Ovary (tissue), 7 donors: ENCODE measurements at regions not wholly inside any gene's neighbourhood (a gene's known extent, or its start where the extent isn't known, plus 50 kb on each side); places are given as distances from the start of the nearest gene placed in this dataset.
"Not testable (repeated sequence)": the region's sequence is repeated elsewhere in the genome, so short reads cannot be mapped to it uniquely, and the experiment has no call there.

ENCODE experiments used
- DNase-seq, 5 donors: peaks; one replicate each; pipeline ENCODE4 v3.0.0-alpha.2; 2019 to 2020
- H3K27ac ChIP-seq, 2 donors: fragments of 200-600 bp; one replicate each; pipeline versions ENCODE4 v1.5.1 to v1.8.0; 2019 to 2022
- H3K27me3 ChIP-seq: fragments of 200-600 bp; one replicate; pipeline ENCODE4 v1.8.0; 2022
- H3K36me3 ChIP-seq: fragments of 200-600 bp; sonication (generic); one replicate; pipeline ENCODE4 v1.5.1; 2019
- H3K4me1 ChIP-seq: one replicate; pipeline ENCODE4 v1.8.1; 2013; ENCODE audit warnings: mild to moderate bottlenecking, moderate library complexity; ENCODE audit not compliant: insufficient read depth
- H3K4me3 ChIP-seq: fragments of 200-600 bp; sonication (generic); one replicate; pipeline ENCODE4 v1.5.1; 2017
- H3K9me3 ChIP-seq, 2 donors: fragments of 200-600 bp in 1 of 2; sonication (generic) in 1 of 2; one replicate each; pipeline versions ENCODE4 v1.5.1 to v1.8.1; 2013 to 2019; ENCODE audit warnings: mild to moderate bottlenecking in 1 of 2, moderate library complexity in 1 of 2
- CTCF ChIP-seq, 3 donors: fragments of 450-650 bp in 2 of 3; fragments of 200-600 bp in 1 of 3; IDR thresholded peaks; one replicate each; pipeline versions ENCODE4 v1.5.1 to v1.8.0; 2016 to 2022; ENCODE audit warnings: antibody characterized with exemption in 3 of 3, mild to moderate bottlenecking in 1 of 3
- EP300 ChIP-seq: sonication (generic); formaldehyde crosslinking; IDR thresholded peaks from one replicate; pipeline ENCODE4 v1.6.1; 2017; ENCODE audit warnings: antibody characterized with exemption
- POLR2A ChIP-seq: fragments of 450-650 bp; IDR thresholded peaks from one replicate; pipeline ENCODE4 v1.6.1; 2017; ENCODE audit warnings: antibody characterized with exemption, mild to moderate bottlenecking, moderate library complexity
- WGBS, 3 donors: extraction: QIAGEN DNeasy Blood & Tissue Kit in 1 of 3; methylation state at CpG; one replicate each; pipeline versions ENCODE4 v1.1.5 to v1.1.7; 2013 to 2017; 5-methylcytosine and 5-hydroxymethylcytosine counted together
- intact Hi-C, 4 donors: fragments of 100-400 bp; cut with DNase I; formaldehyde crosslinking; loops; one replicate each; pipeline versions ENCODE4 v1.11.0 to v1.15.1; 2022 to 2023
- donor health status: DM: no; HTN: no; CAD: no; lungs with moderate emphysema.
- donor health status: DM: no; HTN: no; CAD: no.
- donor health status: Bipolar disorder and iron deficiency.
- donor health status: DM: no; HTN: no; CAD: no.
- donor health status: DM: yes; HTN: yes; CAD: no.

- 91 to 93% (median 92%) methylated on average over 14 of the region's 14 CpGs for WGBS, 3 donors
- intact Hi-C loops = no loop called here
These were observed 71.7 kb downstream of the ZNF467 start for GRCh38 chr7:149701495-149702240.

DNA sequence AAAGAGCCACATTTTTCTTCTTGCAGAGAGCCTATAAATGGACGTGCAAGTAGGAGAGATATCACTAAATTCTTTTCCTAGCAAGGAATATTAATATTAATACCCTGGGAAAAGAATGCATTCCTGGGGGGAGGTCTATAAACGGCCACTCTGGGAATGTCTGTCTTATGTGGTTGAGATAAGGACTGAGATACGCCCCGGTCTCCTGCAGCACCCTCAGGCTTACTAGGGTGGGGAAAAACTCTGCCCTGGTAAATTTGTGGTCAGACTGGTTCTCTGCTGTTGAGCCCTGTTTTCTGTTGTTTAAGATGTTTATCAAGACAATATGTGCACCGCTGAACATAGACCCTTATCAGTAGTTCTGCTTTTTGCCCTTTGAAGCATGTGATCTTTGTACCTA is 75.6 kb downstream of the ZNF467 start:
- intact Hi-C loops, DNase-seq, H3K4me1 ChIP-seq, H3K9me3 ChIP-seq, H3K4me3 ChIP-seq, H3K27ac ChIP-seq, H3K27me3 ChIP-seq, H3K36me3 ChIP-seq: not testable (repeated sequence)
- 77 to 86% (median 80%) methylated on average over 5 of the region's 5 CpGs for WGBS, 3 donors

More at GRCh38 chr7:149701495-149702240, 71.7 kb downstream of the ZNF467 start:
- no peak for TF ChIP-seq CTCF (IDR thresholded peaks at IDR 0.05)
- no peak for TF ChIP-seq EP300
- TF ChIP-seq POLR2A = no peak
- no peaks in the 10 kb centered on the region for H3K27me3 ChIP-seq
- no peaks in the 10 kb centered on the region for H3K4me1 ChIP-seq
- DNase-seq = no peak
- no peak overlapping the region for H3K27ac ChIP-seq
- H3K9me3 ChIP-seq = peaks cover 0 to 4% of the 10 kb centered on the region in 2 donors
- H3K4me3 ChIP-seq = no peak overlapping the region
- no peaks in the 10 kb centered on the region for H3K36me3 ChIP-seq

GRCh38 chr7:149696280-149696679 is 77.1 kb downstream of the ZNF467 start:
- H3K4me3 ChIP-seq = no peak overlapping the region
- TF ChIP-seq EP300 (no peak), CTCF (IDR thresholded peaks at IDR 0.05) (no peak), POLR2A (no peak)
- H3K9me3 ChIP-seq = no peaks in the 10 kb centered on the region
- no peaks in the 10 kb centered on the region for H3K4me1 ChIP-seq
- no peak overlapping the region for H3K27ac ChIP-seq
- WGBS, 3 donors = 69 to 80% (median 75%) methylated on average over 3 of the region's 3 CpGs
- intact Hi-C loops = no loop called here
- H3K36me3 ChIP-seq = no peaks in the 10 kb centered on the region
- DNase-seq = no peak
- H3K27me3 ChIP-seq = no peaks in the 10 kb centered on the region

DNA sequence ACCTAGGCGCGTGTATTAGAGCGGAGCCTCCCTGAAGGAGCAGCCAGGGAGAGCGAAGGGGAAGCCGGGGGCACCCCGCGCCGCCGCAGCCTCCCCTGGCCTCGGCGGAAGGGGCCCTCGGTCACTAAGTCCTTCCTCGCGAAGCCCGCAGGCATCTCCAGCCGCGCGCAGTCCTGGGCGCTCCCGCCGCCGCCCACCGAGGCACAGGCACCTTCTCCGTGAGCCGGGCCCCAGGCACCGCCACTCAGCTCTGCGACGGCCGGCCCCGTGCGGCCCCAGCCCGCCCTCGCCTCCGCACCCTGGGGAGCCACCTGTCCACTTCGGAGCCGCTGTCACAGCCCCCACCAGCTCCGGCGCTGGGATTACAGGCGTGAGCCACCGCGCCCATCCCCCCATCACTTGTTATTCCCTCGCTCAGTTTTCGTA is 80.8 kb downstream of the ZNF467 start:
- Histone ChIP-seq H3K9me3 (no peaks in the 10 kb centered on the region), H3K36me3 (no peaks in the 10 kb centered on the region), H3K27me3 (no peaks in the 10 kb centered on the region), H3K27ac (no peak overlapping the region), H3K4me1 (no peaks in the 10 kb centered on the region), H3K4me3 (no peak overlapping the region)
- intact Hi-C loops = no loop called here
- TF ChIP-seq POLR2A (no peak), EP300 (no peak), CTCF (IDR thresholded peaks at IDR 0.05) (no peak)
- WGBS, 3 donors = 5 to 9% (median 7%) methylated on average over 41 to 43 of the region's 43 CpGs
- DNase-seq = no peak

GRCh38 chr7:149692056-149692455 is 81.3 kb downstream of the ZNF467 start:
- WGBS, 3 donors = 85 to 92% (median 92%) methylated on average over 9 of the region's 9 CpGs
- Histone ChIP-seq H3K4me1 (no peaks in the 10 kb centered on the region), H3K9me3 (no peaks in the 10 kb centered on the region), H3K4me3 (no peak overlapping the region), H3K27me3 (no peaks in the 10 kb centered on the region), H3K36me3 (no peaks in the 10 kb centered on the region), H3K27ac (no peak overlapping the region)
- DNase-seq = no peak
- intact Hi-C loops = no loop called here
- no peak for TF ChIP-seq CTCF (IDR thresholded peaks at IDR 0.05)
- TF ChIP-seq EP300 = no peak
- TF ChIP-seq POLR2A = no peak
